ENCODE measurements at regions not wholly inside any gene's neighbourhood (a gene's known extent, or its start where the extent isn't known, plus 50 kb on each side); places are given as distances from the start of the nearest gene placed in this dataset.

DNA sequence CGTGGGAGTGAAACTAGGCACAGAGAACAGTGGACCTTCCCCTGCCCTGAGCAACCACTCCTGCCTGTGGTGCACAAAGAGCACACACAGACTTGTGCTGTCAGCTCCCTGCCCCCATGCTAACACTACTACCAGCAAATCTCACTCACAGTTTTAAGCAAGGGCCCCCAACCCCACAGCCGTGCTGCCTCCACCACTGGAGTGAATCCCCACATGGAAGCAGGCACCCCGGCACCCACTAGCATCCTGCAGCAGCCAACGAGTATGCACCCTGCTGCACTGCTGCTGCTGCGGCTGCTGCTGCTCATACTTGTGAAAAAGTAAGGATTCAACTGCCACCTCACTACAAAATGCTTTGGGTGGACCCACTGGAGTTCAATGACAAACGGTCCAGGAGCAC lies 435.5 kb downstream of the SLCO4C1 start:
- TF ChIP-seq, protein P1, sequence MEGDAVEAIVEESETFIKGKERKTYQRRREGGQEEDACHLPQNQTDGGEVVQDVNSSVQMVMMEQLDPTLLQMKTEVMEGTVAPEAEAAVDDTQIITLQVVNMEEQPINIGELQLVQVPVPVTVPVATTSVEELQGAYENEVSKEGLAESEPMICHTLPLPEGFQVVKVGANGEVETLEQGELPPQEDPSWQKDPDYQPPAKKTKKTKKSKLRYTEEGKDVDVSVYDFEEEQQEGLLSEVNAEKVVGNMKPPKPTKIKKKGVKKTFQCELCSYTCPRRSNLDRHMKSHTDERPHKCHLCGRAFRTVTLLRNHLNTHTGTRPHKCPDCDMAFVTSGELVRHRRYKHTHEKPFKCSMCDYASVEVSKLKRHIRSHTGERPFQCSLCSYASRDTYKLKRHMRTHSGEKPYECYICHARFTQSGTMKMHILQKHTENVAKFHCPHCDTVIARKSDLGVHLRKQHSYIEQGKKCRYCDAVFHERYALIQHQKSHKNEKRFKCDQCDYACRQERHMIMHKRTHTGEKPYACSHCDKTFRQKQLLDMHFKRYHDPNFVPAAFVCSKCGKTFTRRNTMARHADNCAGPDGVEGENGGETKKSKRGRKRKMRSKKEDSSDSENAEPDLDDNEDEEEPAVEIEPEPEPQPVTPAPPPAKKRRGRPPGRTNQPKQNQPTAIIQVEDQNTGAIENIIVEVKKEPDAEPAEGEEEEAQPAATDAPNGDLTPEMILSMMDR (conservative IDR thresholded peaks at IDR 0.05; ENCODE audit: control insufficient read depth, insufficient read depth, low read depth, low read length) = no peak

DNA sequence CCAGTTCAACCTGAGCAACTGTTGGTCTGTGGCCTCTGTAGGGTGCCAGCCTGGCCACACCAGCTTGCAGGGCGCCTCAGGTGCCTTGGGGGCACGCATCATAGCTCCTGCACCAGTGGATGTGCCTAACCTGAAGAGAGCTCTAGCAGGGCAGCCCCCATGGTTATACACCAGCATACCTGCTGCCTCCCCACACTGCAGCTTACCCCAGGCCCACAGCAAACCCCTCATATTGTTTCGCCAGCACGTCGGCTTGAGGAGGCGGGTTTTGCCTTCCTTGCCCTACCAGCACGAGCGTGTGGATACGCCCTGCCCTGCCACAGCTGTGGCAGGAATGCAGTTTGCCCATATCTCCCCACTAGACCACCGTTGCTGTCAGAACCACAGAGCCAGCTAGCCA lies 435.9 kb downstream of the SLCO4C1 start:
- TF ChIP-seq, protein P1 (conservative IDR thresholded peaks at IDR 0.05; ENCODE audit: control insufficient read depth, insufficient read depth, low read depth, low read length) = no peak
- DNase-seq (ENCODE audit: low read depth) = no peak
- no peak overlapping the region for H3K4me3 ChIP-seq (ENCODE audit: control insufficient read depth, low read depth, low read length)

More for the DNA sequence above, 435.5 kb downstream of the SLCO4C1 start:
- DNase-seq (ENCODE audit: low read depth) = no peak
- H3K4me3 ChIP-seq (ENCODE audit: control insufficient read depth, low read depth, low read length) = no peak overlapping the region

DNA sequence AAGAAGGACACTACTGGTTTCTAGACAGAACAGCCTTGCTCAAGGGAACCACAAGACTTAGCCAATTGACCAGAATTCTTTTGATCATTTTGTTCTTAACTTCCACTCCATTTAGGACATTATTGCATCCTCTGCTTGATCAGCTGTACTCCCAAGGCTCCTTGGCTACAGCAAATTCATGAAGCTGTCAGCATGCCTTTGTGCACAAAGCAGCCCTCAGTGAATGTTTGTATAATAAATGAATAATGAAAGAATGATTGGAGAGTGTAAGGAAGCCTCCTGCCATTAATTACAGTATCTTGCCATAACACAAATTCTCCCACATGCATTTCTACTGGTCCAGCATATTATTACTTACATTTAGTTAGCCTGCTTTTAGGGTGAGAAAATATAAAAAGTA lies 449.6 kb downstream of the SLCO4C1 start:
- DNase-seq (ENCODE audit: low read depth) = no peak
- H3K4me3 ChIP-seq (ENCODE audit: control insufficient read depth, low read depth, low read length) = no peak overlapping the region
- TF ChIP-seq, protein P1 (conservative IDR thresholded peaks at IDR 0.05; ENCODE audit: control insufficient read depth, insufficient read depth, low read depth, low read length) = no peak

DNA sequence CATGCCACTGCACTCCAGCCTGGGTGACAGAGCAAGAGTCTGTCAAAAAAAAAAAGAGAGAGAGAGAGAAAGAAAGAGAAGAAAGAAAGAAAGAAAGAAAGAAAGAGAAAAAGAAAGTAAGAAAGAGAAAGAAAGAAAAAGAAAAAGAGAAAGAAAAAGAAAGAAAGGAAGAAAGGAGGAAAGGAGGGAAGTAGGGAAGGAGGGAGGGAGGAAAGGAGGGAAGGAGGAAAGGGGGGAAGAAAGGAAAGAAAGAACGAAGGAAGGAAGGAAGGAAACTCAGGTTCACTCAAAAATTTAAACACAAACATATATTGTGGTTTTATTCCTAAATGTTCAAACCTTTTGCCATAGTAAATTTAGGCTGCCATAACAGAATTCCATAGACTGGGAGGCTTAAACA lies 453.0 kb downstream of the SLCO4C1 start:
- no peak overlapping the region for H3K4me3 ChIP-seq (ENCODE audit: control insufficient read depth, low read depth, low read length)
- TF ChIP-seq, protein P1 (conservative IDR thresholded peaks at IDR 0.05; ENCODE audit: control insufficient read depth, insufficient read depth, low read depth, low read length) = no peak

DNA sequence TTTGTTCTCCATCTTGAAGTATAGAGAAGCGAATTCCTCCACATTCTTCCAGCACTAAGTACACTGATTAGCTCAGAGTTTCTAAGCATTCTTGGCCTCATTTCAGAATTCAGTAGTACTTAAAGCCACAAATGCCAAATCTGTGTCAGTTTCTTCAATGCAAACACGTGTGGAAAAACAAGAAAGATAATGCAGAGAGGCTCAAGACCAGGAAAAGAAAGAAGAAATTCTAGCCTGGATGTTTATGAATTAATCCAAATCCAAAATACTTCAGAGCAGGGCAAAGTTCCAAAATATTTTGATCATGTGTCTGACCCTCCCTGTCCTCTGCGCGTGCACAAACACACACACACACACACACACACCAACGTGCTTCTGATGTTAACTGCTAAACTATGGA lies 457.6 kb downstream of the SLCO4C1 start:
- H3K4me3 ChIP-seq (ENCODE audit: control insufficient read depth, low read depth, low read length) = no peak overlapping the region
- DNase-seq (ENCODE audit: low read depth) = no peak
- TF ChIP-seq, protein P1 (conservative IDR thresholded peaks at IDR 0.05; ENCODE audit: control insufficient read depth, insufficient read depth, low read depth, low read length) = no peak

More for the DNA sequence above, 453.0 kb downstream of the SLCO4C1 start:
- DNase-seq (ENCODE audit: low read depth) = no peak

DNA sequence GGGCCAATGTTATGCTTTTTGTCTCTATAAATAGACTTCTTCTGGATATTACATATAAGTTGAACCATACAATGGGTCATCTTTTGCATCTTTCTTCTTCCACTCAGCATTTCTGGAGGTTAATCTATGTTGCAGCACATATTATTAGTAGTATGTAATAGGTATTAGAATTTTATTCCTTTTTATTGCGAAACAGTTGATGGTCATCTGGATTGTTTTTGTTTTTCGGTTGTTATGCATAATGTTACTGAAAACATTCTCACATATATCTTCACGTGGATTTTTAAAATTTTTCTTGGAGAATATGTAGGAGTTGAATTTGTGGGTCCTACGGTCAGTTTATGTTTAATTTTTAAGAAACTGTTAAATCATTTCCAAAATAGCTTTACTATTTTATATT lies 466.8 kb downstream of the SLCO4C1 start:
- H3K4me3 ChIP-seq (ENCODE audit: control insufficient read depth, low read depth, low read length) = no peak overlapping the region
- no peak for DNase-seq (ENCODE audit: low read depth)
- TF ChIP-seq, protein P1 (conservative IDR thresholded peaks at IDR 0.05; ENCODE audit: control insufficient read depth, insufficient read depth, low read depth, low read length) = no peak

DNA sequence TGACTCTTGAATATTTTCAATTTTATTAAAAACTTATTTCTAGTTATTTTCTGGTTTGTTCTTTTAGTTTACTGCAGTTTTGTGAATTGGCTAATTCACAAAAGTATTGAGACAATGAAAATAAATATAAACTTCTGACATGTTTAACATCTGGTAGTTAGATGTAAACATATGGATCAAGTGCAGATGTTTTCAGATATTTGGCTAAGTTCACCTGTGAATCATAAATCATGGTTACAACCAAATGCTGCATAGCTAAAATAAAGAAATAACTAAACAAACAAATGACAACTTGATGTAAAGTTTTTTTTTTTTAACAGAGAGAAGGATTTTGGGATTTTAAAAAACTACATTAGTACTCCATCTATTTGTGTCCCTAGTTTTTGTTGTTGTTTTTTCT lies 484.6 kb downstream of the SLCO4C1 start:
- TF ChIP-seq, protein P1 (conservative IDR thresholded peaks at IDR 0.05; ENCODE audit: control insufficient read depth, insufficient read depth, low read depth, low read length) = no peak
- H3K4me3 ChIP-seq (ENCODE audit: control insufficient read depth, low read depth, low read length) = no peak overlapping the region
- no peak for DNase-seq (ENCODE audit: low read depth)

Data from fibroblast of mammary gland (primary cell).